Tibial nerve (tissue), 4 donors: ENCODE measurements at regions not wholly inside any gene's neighbourhood (a gene's known extent, or its start where the extent isn't known, plus 50 kb on each side); places are given as distances from the start of the nearest gene placed in this dataset.

Source experiments
- DNase-seq, 2 donors: peaks; one replicate each; pipeline ENCODE4 v3.0.0-alpha.2; 2019; ENCODE audit warnings: low spot score in 2 of 2
- H3K27ac ChIP-seq, 4 donors: fragments of 200-600 bp; sonication (generic) in 3 of 4; one replicate each; pipeline ENCODE4 v1.5.1; 2017 to 2019; ENCODE audit warnings: mild to moderate bottlenecking in 1 of 4
- H3K27me3 ChIP-seq, 2 donors: fragments of 200-600 bp; sonication (generic) in 1 of 2; one replicate each; pipeline versions ENCODE4 v1.5.1 to v1.6.0; 2017 to 2019
- H3K36me3 ChIP-seq, 3 donors: fragments of 200-600 bp; sonication (generic); one replicate each; pipeline ENCODE4 v1.5.1; 2018 to 2019
- H3K4me1 ChIP-seq, 4 donors: fragments of 200-600 bp; sonication (generic) in 3 of 4; one replicate each; pipeline ENCODE4 v1.5.1; 2017 to 2019
- H3K4me3 ChIP-seq, 4 donors: fragments of 200-600 bp; sonication (generic) in 3 of 4; one replicate each; pipeline ENCODE4 v1.5.1; 2017 to 2019; ENCODE audit warnings: mild to moderate bottlenecking in 1 of 4, moderate library complexity in 1 of 4
- H3K9me3 ChIP-seq, 4 donors: fragments of 200-600 bp; sonication (generic) in 3 of 4; one replicate each; pipeline ENCODE4 v1.5.1; 2017 to 2019
- EP300 ChIP-seq, 2 donors: sonication (generic); formaldehyde crosslinking; IDR thresholded peaks; one replicate each; pipeline ENCODE4 v1.6.1; 2017; ENCODE audit warnings: antibody characterized with exemption in 2 of 2, mild to moderate bottlenecking in 1 of 2
- POLR2A ChIP-seq, 2 donors: fragments of 450-650 bp; IDR thresholded peaks; one replicate each; pipeline ENCODE4 v1.6.1; 2017; ENCODE audit warnings: antibody characterized with exemption in 2 of 2, mild to moderate bottlenecking in 2 of 2, moderate library complexity in 2 of 2
- WGBS, 2 donors: methylation state at CpG; one replicate each; pipeline ENCODE4 v1.1.5; 2018; 5-methylcytosine and 5-hydroxymethylcytosine counted together
- TF ChIP-seq, protein P1 (sequence below), 5 experiments: fragments of 200-600 bp in 3 of 5; fragments of 450-650 bp in 2 of 5; sonication (generic) in 3 of 5; IDR thresholded peaks; one replicate each; pipeline ENCODE4 v1.5.1; 2016 to 2019; ENCODE audit warnings: antibody characterized with exemption in 5 of 5, mild to moderate bottlenecking in 3 of 5, moderate library complexity in 2 of 5

GRCh38 chr14:71695611-71696350 lies 236.4 kb upstream of the RGS6 start:
- WGBS, 2 donors: 80 to 82% methylated on average over 6 of the region's 6 CpGs
- Histone ChIP-seq H3K27ac (peak overlapping the region in 2 of 4 donors; percentile 14 to 24), H3K36me3 (peaks cover 0 to 12% (median 0%) of the 10 kb centered on the region in 3 donors), H3K4me1 (peaks cover 0 to 47% (median 12%) of the 10 kb centered on the region in 4 donors), H3K27me3 (no peaks in the 10 kb centered on the region), H3K9me3 (no peaks in the 10 kb centered on the region), H3K4me3 (no peak overlapping the region)
- DNase-seq: no peak
- no peak for TF ChIP-seq EP300 (IDR thresholded peaks at IDR 0.05)
- TF ChIP-seq POLR2A (IDR thresholded peaks at IDR 0.05): no peak
- TF ChIP-seq, protein P1, sequence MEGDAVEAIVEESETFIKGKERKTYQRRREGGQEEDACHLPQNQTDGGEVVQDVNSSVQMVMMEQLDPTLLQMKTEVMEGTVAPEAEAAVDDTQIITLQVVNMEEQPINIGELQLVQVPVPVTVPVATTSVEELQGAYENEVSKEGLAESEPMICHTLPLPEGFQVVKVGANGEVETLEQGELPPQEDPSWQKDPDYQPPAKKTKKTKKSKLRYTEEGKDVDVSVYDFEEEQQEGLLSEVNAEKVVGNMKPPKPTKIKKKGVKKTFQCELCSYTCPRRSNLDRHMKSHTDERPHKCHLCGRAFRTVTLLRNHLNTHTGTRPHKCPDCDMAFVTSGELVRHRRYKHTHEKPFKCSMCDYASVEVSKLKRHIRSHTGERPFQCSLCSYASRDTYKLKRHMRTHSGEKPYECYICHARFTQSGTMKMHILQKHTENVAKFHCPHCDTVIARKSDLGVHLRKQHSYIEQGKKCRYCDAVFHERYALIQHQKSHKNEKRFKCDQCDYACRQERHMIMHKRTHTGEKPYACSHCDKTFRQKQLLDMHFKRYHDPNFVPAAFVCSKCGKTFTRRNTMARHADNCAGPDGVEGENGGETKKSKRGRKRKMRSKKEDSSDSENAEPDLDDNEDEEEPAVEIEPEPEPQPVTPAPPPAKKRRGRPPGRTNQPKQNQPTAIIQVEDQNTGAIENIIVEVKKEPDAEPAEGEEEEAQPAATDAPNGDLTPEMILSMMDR (IDR thresholded peaks at IDR 0.05): no peak

DNA sequence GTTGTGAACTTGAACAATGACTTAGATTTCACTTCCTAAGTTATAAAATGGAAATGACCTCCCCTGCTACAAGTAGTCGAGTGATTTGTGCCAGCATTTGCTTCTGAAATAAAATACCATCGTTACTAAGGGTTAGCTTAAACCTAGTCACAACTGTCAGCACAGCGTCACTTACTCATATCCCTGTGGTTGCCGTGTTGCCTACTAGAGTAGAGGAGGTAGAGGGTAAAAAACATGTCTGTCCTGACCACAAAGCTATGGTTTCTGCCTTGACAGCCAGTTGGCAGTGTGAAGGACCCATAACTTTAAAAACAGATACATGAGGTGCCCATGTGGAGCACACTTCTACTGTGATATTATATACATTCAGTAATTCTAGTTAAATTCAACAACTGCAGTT lies 234.2 kb upstream of the RGS6 start:
- 87 to 88% methylated on average over 4 of the region's 4 CpGs for WGBS, 2 donors
- Histone ChIP-seq H3K27me3 (no peaks in the 10 kb centered on the region), H3K36me3 (no peaks in the 10 kb centered on the region), H3K27ac (no peak overlapping the region), H3K9me3 (no peaks in the 10 kb centered on the region), H3K4me3 (no peak overlapping the region), H3K4me1 (peaks cover 0 to 43% (median 12%) of the 10 kb centered on the region in 4 donors)
- TF ChIP-seq POLR2A (IDR thresholded peaks at IDR 0.05): no peak
- TF ChIP-seq, protein P1 (IDR thresholded peaks at IDR 0.05): no peak
- no peak for TF ChIP-seq EP300 (IDR thresholded peaks at IDR 0.05)
- no peak for DNase-seq

- no peaks in the 10 kb centered on the region for H3K36me3 ChIP-seq
- no peaks in the 10 kb centered on the region for H3K9me3 ChIP-seq
- H3K27ac ChIP-seq: no peak overlapping the region
- WGBS, 2 donors: 66 to 68% methylated on average over 4 of the region's 4 CpGs
- peaks cover 0 to 50% (median 12%) of the 10 kb centered on the region in 4 donors for H3K4me1 ChIP-seq
- no peak overlapping the region for H3K4me3 ChIP-seq
- no peaks in the 10 kb centered on the region for H3K27me3 ChIP-seq
- TF ChIP-seq POLR2A (IDR thresholded peaks at IDR 0.05) (no peak), EP300 (IDR thresholded peaks at IDR 0.05) (no peak)
- TF ChIP-seq, protein P1 (IDR thresholded peaks at IDR 0.05): no peak
- no peak for DNase-seq
These were observed 233.6 kb upstream of the RGS6 start for GRCh38 chr14:71698673-71699072.

DNA sequence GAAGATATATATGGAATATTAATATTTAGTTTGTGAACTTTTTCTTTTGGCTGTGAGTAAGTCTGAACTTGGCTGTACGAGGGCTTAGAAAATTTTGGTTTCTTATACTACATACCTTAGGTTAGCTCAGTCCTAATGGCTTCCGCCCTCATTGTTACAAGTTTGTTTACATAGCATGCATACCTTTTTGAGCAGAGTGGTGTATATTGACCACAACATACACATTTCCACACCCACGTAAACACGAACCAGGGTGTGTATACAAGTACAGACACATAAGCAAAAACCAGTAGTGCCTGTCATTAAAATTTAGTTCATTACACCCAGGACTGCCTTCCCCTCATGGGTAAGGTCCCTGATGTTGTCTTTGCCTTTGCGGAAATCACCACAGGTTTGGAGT lies 230.2 kb upstream of the RGS6 start:
- Histone ChIP-seq H3K9me3 (no peaks in the 10 kb centered on the region), H3K27ac (no peak overlapping the region), H3K27me3 (no peaks in the 10 kb centered on the region), H3K36me3 (peaks cover 0 to 22% (median 0%) of the 10 kb centered on the region in 3 donors), H3K4me3 (no peak overlapping the region), H3K4me1 (peaks cover 0 to 32% (median 8%) of the 10 kb centered on the region in 4 donors)
- no peak for DNase-seq
- TF ChIP-seq, protein P1 (IDR thresholded peaks at IDR 0.05): no peak
- TF ChIP-seq POLR2A (IDR thresholded peaks at IDR 0.05) (no peak), EP300 (IDR thresholded peaks at IDR 0.05) (no peak)
- WGBS, 2 donors: 95 to 97% methylated on average over 5 of the region's 5 CpGs

- H3K36me3 ChIP-seq: peaks cover 0 to 22% (median 0%) of the 10 kb centered on the region in 3 donors
These were observed 229.4 kb upstream of the RGS6 start for GRCh38 chr14:71702786-71703185.

More at GRCh38 chr14:71702786-71703185, 229.4 kb upstream of the RGS6 start:
- TF ChIP-seq, protein P1 (IDR thresholded peaks at IDR 0.05): no peak
- no peak for TF ChIP-seq POLR2A (IDR thresholded peaks at IDR 0.05)
- no peak for TF ChIP-seq EP300 (IDR thresholded peaks at IDR 0.05)
- H3K27ac ChIP-seq: peak overlapping the region in 1 of 4 donors; percentile 15
- no peaks in the 10 kb centered on the region for H3K9me3 ChIP-seq
- 62 to 69% methylated on average over 2 of the region's 2 CpGs for whole genome bisulfite sequencing, 2 donors
- no peak overlapping the region for H3K4me3 ChIP-seq
- DNase-seq: no peak
- peaks cover 0 to 32% (median 8%) of the 10 kb centered on the region in 4 donors for H3K4me1 ChIP-seq
- no peaks in the 10 kb centered on the region for H3K27me3 ChIP-seq
